ENCODE measurements at regions not wholly inside any gene's neighbourhood (a gene's known extent, or its start where the extent isn't known, plus 50 kb on each side); places are given as distances from the start of the nearest gene placed in this dataset.

- no peak for DNase-seq (ENCODE audit: low read depth, low spot score)
- TF ChIP-seq SUZ12 (IDR thresholded peaks at IDR 0.05; ENCODE audit: extremely low read depth, insufficient read depth, insufficient read length) = no peak
- TF ChIP-seq YY1 (IDR thresholded peaks at IDR 0.05; ENCODE audit: insufficient read depth, insufficient read length) = no peak
- TF ChIP-seq ZNF274 (IDR thresholded peaks at IDR 0.05; ENCODE audit: low read depth, low read length) = no peak
- no peaks in the 10 kb centered on the region for H3K9me3 ChIP-seq (ENCODE audit: insufficient read depth, low read length)
- no peaks in the 10 kb centered on the region for H3K4me1 ChIP-seq (ENCODE audit: insufficient read depth, insufficient read length)
- H3K36me3 ChIP-seq (ENCODE audit: insufficient read depth, insufficient read length, low read length) = no peaks in the 10 kb centered on the region
- no peak overlapping the region for H3K9ac ChIP-seq (ENCODE audit: insufficient read length, low read depth)
- no peaks in the 10 kb centered on the region for H3K27me3 ChIP-seq (ENCODE audit: insufficient read depth, insufficient read length)
- H3K4me3 ChIP-seq (ENCODE audit: insufficient read length, low read depth) = no peak overlapping the region
Measured at GRCh38 chrX:43560247-43560946, 95.7 kb upstream of the MAOA start.

DNA sequence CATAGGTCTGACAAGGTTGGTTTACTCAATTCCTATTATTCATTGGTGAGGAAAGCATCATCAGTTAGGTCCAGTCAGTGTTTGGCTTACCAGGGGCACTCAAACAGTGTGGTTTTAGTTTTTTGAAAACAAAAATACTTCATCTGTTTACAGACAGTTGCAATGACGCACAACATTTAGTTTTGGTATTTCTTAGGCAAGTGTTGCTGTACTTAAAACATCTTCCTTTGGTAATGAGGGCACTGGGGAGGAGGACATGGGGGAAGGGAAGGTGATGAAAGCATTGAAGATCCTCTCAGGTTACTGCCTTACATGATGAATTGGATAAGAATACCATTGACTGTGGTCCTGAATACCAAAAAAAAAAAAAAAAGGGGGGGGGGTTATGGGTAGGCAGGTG lies 93.7 kb upstream of the MAOA start:
- Histone ChIP-seq H3K4me1 (ENCODE audit: insufficient read depth, insufficient read length) (no peaks in the 10 kb centered on the region), H3K9ac (ENCODE audit: insufficient read length, low read depth) (no peak overlapping the region), H3K9me3 (ENCODE audit: insufficient read depth, low read length) (no peaks in the 10 kb centered on the region), H3K36me3 (ENCODE audit: insufficient read depth, insufficient read length, low read length) (no peaks in the 10 kb centered on the region), H3K4me3 (ENCODE audit: insufficient read length, low read depth) (no peak overlapping the region), H3K27me3 (ENCODE audit: insufficient read depth, insufficient read length) (no peaks in the 10 kb centered on the region)
- TF ChIP-seq ZNF274 (IDR thresholded peaks at IDR 0.05; ENCODE audit: low read depth, low read length) (no peak), SUZ12 (IDR thresholded peaks at IDR 0.05; ENCODE audit: extremely low read depth, insufficient read depth, insufficient read length) (no peak), YY1 (IDR thresholded peaks at IDR 0.05; ENCODE audit: insufficient read depth, insufficient read length) (no peak)
- no peak for DNase-seq (ENCODE audit: low read depth, low spot score)

DNA sequence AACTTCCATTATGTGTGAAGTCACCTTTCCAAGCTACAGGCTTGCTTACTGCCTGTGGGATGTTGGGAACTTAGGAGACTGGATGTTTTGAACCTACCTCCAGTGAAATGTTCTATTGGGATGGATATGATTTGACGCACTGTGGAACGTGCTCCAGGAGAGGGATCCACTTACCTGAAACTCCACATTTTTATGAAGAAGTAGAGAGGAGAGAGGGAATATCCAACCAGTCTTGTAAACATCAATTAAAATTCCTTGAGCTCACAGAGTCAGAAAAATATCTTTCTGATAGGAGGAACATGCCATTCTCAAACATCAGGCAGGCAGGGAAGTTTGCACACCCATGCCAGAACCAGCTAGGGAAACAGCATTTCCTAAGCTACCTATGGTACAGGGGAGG lies 91.1 kb upstream of the MAOA start:
- H3K36me3 ChIP-seq (ENCODE audit: insufficient read depth, insufficient read length, low read length) = no peaks in the 10 kb centered on the region
- no peaks in the 10 kb centered on the region for H3K27me3 ChIP-seq (ENCODE audit: insufficient read depth, insufficient read length)
- no peaks in the 10 kb centered on the region for H3K4me1 ChIP-seq (ENCODE audit: insufficient read depth, insufficient read length)
- H3K4me3 ChIP-seq (ENCODE audit: insufficient read length, low read depth) = no peak overlapping the region
- DNase-seq (ENCODE audit: low read depth, low spot score) = no peak
- no peak for TF ChIP-seq ZNF274 (IDR thresholded peaks at IDR 0.05; ENCODE audit: low read depth, low read length)
- no peak for TF ChIP-seq SUZ12 (IDR thresholded peaks at IDR 0.05; ENCODE audit: extremely low read depth, insufficient read depth, insufficient read length)
- TF ChIP-seq YY1 (IDR thresholded peaks at IDR 0.05; ENCODE audit: insufficient read depth, insufficient read length) = no peak
- H3K9ac ChIP-seq (ENCODE audit: insufficient read length, low read depth) = no peak overlapping the region
- no peaks in the 10 kb centered on the region for H3K9me3 ChIP-seq (ENCODE audit: insufficient read depth, low read length)

DNA sequence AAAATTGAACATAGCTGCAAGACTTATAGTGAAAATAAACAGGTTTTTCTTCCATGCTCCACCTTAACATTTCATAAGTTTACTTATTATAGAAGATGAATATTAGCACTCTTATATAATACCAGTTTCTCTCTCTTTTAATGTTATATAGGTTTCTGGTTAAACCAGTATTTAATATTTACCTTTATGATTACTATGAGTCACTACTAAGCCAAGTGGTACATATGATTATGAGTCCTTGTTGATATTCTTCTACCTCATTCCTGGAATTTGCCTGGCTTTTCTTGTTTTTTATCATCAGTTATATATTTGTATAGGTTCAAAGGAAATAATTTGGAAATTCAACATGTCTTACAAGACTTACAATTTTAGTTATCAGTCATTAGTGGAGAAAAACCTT lies 89.9 kb upstream of the MAOA start:
- H3K4me1 ChIP-seq (ENCODE audit: insufficient read depth, insufficient read length) = no peaks in the 10 kb centered on the region
- no peak overlapping the region for H3K9ac ChIP-seq (ENCODE audit: insufficient read length, low read depth)
- no peak overlapping the region for H3K4me3 ChIP-seq (ENCODE audit: insufficient read length, low read depth)
- no peaks in the 10 kb centered on the region for H3K9me3 ChIP-seq (ENCODE audit: insufficient read depth, low read length)
- no peaks in the 10 kb centered on the region for H3K36me3 ChIP-seq (ENCODE audit: insufficient read depth, insufficient read length, low read length)
- TF ChIP-seq ZNF274 (IDR thresholded peaks at IDR 0.05; ENCODE audit: low read depth, low read length) = no peak
- TF ChIP-seq SUZ12 (IDR thresholded peaks at IDR 0.05; ENCODE audit: extremely low read depth, insufficient read depth, insufficient read length) = no peak
- no peak for TF ChIP-seq YY1 (IDR thresholded peaks at IDR 0.05; ENCODE audit: insufficient read depth, insufficient read length)
- H3K27me3 ChIP-seq (ENCODE audit: insufficient read depth, insufficient read length) = no peaks in the 10 kb centered on the region
- DNase-seq (ENCODE audit: low read depth, low spot score) = no peak

DNA sequence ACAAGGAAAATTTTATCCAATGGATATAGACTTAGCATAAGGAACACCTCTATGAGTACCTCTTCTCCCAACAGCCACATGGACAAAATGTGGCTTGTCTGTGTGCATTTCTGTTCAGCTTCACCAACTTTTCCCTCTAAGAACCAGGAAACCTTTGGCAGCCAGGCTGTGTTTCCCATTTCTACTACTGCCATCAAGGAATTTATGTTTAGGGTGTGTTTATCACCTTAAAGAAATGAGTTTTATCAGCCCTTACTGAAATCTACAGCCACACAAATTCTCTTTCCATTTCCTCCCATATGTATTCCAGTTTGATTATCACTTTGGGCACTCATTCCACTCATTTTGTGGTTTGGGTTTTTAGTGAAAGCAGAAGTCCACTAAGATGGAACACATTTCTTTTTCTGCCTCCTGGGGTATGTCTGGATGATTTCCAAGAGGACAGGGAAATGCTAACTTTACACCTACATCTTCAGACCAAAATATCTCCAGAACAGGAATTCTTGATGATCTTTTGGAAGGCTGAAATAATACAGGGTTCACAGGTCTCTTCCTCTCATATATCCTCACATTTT lies 82.6 kb upstream of the MAOA start:
- no peak for DNase-seq (ENCODE audit: low read depth, low spot score)

GRCh38 chrX:43580621-43581020 lies 75.5 kb upstream of the MAOA start:
- H3K9me3 ChIP-seq (ENCODE audit: insufficient read depth, low read length) = no peaks in the 10 kb centered on the region
- H3K9ac ChIP-seq (ENCODE audit: insufficient read length, low read depth) = no peak overlapping the region
- no peaks in the 10 kb centered on the region for H3K36me3 ChIP-seq (ENCODE audit: insufficient read depth, insufficient read length, low read length)
- no peak overlapping the region for H3K4me3 ChIP-seq (ENCODE audit: insufficient read length, low read depth)
- H3K4me1 ChIP-seq (ENCODE audit: insufficient read depth, insufficient read length) = no peaks in the 10 kb centered on the region
- H3K27me3 ChIP-seq (ENCODE audit: insufficient read depth, insufficient read length) = no peaks in the 10 kb centered on the region
- no peak for DNase-seq (ENCODE audit: low read depth, low spot score)
- TF ChIP-seq SUZ12 (IDR thresholded peaks at IDR 0.05; ENCODE audit: extremely low read depth, insufficient read depth, insufficient read length) (no peak), ZNF274 (IDR thresholded peaks at IDR 0.05; ENCODE audit: low read depth, low read length) (no peak), YY1 (IDR thresholded peaks at IDR 0.05; ENCODE audit: insufficient read depth, insufficient read length) (no peak)

More for the DNA sequence above, 82.6 kb upstream of the MAOA start:
- Histone ChIP-seq H3K4me3 (ENCODE audit: insufficient read length, low read depth) (no peak overlapping the region), H3K27me3 (ENCODE audit: insufficient read depth, insufficient read length) (no peaks in the 10 kb centered on the region), H3K9ac (ENCODE audit: insufficient read length, low read depth) (no peak overlapping the region), H3K9me3 (ENCODE audit: insufficient read depth, low read length) (no peaks in the 10 kb centered on the region), H3K4me1 (ENCODE audit: insufficient read depth, insufficient read length) (no peaks in the 10 kb centered on the region), H3K36me3 (ENCODE audit: insufficient read depth, insufficient read length, low read length) (no peaks in the 10 kb centered on the region)
- no peak for TF ChIP-seq SUZ12 (IDR thresholded peaks at IDR 0.05; ENCODE audit: extremely low read depth, insufficient read depth, insufficient read length)
- no peak for TF ChIP-seq ZNF274 (IDR thresholded peaks at IDR 0.05; ENCODE audit: low read depth, low read length)
- no peak for TF ChIP-seq YY1 (IDR thresholded peaks at IDR 0.05; ENCODE audit: insufficient read depth, insufficient read length)

DNA sequence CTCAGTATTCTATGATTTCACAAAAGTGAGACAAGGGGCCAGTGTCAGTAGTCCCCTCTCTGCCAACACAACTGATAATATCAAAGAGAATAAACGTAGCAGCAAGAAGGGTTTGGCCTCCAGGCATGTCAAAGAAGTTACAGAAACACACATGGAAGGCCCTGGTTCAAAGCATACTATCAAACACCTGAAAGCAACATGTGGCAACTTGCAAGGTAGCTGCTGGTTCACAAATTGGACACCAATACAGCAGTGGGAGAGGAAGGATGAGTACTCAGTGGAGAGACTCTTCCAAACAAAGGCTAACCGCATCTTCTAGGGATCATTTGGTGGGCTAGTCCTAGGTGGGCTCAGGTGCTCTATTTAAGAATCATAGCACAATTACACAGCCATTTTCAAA lies 74.9 kb upstream of the MAOA start:
- no peak for TF ChIP-seq YY1 (IDR thresholded peaks at IDR 0.05; ENCODE audit: insufficient read depth, insufficient read length)
- TF ChIP-seq ZNF274 (IDR thresholded peaks at IDR 0.05; ENCODE audit: low read depth, low read length) = no peak
- TF ChIP-seq SUZ12 (IDR thresholded peaks at IDR 0.05; ENCODE audit: extremely low read depth, insufficient read depth, insufficient read length) = no peak
- H3K36me3 ChIP-seq (ENCODE audit: insufficient read depth, insufficient read length, low read length) = no peaks in the 10 kb centered on the region
- no peak overlapping the region for H3K4me3 ChIP-seq (ENCODE audit: insufficient read length, low read depth)
- H3K27me3 ChIP-seq (ENCODE audit: insufficient read depth, insufficient read length) = no peaks in the 10 kb centered on the region
- H3K9ac ChIP-seq (ENCODE audit: insufficient read length, low read depth) = no peak overlapping the region
- no peaks in the 10 kb centered on the region for H3K4me1 ChIP-seq (ENCODE audit: insufficient read depth, insufficient read length)
- H3K9me3 ChIP-seq (ENCODE audit: insufficient read depth, low read length) = no peaks in the 10 kb centered on the region
- DNase-seq (ENCODE audit: low read depth, low spot score) = no peak

Data from NT2/D1 (cell line).